UCSD-AML1 (cell line): ENCODE measurements at regions not wholly inside any gene's neighbourhood (a gene's known extent, or its start where the extent isn't known, plus 50 kb on each side); places are given as distances from the start of the nearest gene placed in this dataset.
"Not testable (repeated sequence)": the region's sequence is repeated elsewhere in the genome, so short reads cannot be mapped to it uniquely, and the experiment has no call there.

ENCODE experiments used
- DNase-seq: peaks from one replicate; lab custom pipeline; 2025; ENCODE audit not compliant: unreplicated experiment; lab: John Stamatoyannopoulos, UW

- DNase-seq = no peak
These were observed 458.2 kb upstream of the NPVF start for GRCh38 chr7:25686493-25686892.

GRCh38 chr7:25694211-25694610 is 457.8 kb upstream of the NFE2L3 start:
- no peak for DNase-seq

GRCh38 chr7:25694699-25695098 is 457.3 kb upstream of the NFE2L3 start:
- DNase-seq = no peak

- DNase-seq = no peak
These were observed 455.4 kb upstream of the NFE2L3 start for GRCh38 chr7:25696571-25696970.

- no peak for DNase-seq
These were observed 453.4 kb upstream of the NFE2L3 start for GRCh38 chr7:25698451-25699113.

GRCh38 chr7:25700141-25700540 is 451.9 kb upstream of the NFE2L3 start:
- not testable (repeated sequence) for DNase-seq

GRCh38 chr7:25704413-25704812 is 447.6 kb upstream of the NFE2L3 start:
- DNase-seq = no peak

GRCh38 chr7:25706764-25707163 is 445.2 kb upstream of the NFE2L3 start:
- no peak for DNase-seq

- DNase-seq = no peak
These were observed 444.0 kb upstream of the NFE2L3 start for GRCh38 chr7:25707768-25708620.

GRCh38 chr7:25710959-25711358 is 441.0 kb upstream of the NFE2L3 start:
- DNase-seq = no peak

GRCh38 chr7:25711940-25712339 is 440.1 kb upstream of the NFE2L3 start:
- DNase-seq = no peak

GRCh38 chr7:25712500-25712899 is 439.5 kb upstream of the NFE2L3 start:
- DNase-seq = no peak

- DNase-seq = no peak
These were observed 438.0 kb upstream of the NFE2L3 start for GRCh38 chr7:25714013-25714412.

GRCh38 chr7:25716421-25716820 is 435.6 kb upstream of the NFE2L3 start:
- no peak for DNase-seq

GRCh38 chr7:25718596-25718995 is 433.4 kb upstream of the NFE2L3 start:
- DNase-seq = no peak

- DNase-seq = no peak
These were observed 432.7 kb upstream of the NFE2L3 start for GRCh38 chr7:25719190-25719896.

- no peak for DNase-seq
These were observed 431.6 kb upstream of the NFE2L3 start for GRCh38 chr7:25720427-25720826.

GRCh38 chr7:25722856-25723255 is 429.1 kb upstream of the NFE2L3 start:
- no peak for DNase-seq

- DNase-seq = no peak
These were observed 426.5 kb upstream of the NFE2L3 start for GRCh38 chr7:25725451-25725850.

- no peak for DNase-seq
These were observed 425.7 kb upstream of the NFE2L3 start for GRCh38 chr7:25726170-25726780.

- no peak for DNase-seq
These were observed 425.2 kb upstream of the NFE2L3 start for GRCh38 chr7:25726781-25727311.
